RKO (cell line): ENCODE measurements at regions not wholly inside any gene's neighbourhood (a gene's known extent, or its start where the extent isn't known, plus 50 kb on each side); places are given as distances from the start of the nearest gene placed in this dataset.
"Not testable (repeated sequence)": the region's sequence is repeated elsewhere in the genome, so short reads cannot be mapped to it uniquely, and the experiment has no call there.

ENCODE experiments used
- DNase-seq: peaks from one replicate; pipeline ENCODE4 v3.0.0-alpha.2; 2016; ENCODE audit warnings: low spot score

GRCh38 chr6:18527836-18528743, 140.9 kb downstream of the RNF144B start:
- peak; percentile 56 for DNase-seq

GRCh38 chr6:18530201-18530600, 143.1 kb downstream of the RNF144B start:
- no peak for DNase-seq

- DNase-seq, result no peak
Measured at GRCh38 chr6:18532139-18532538, 145.0 kb downstream of the RNF144B start.

- no peak for DNase-seq
Measured at GRCh38 chr6:18533793-18534192, 146.6 kb downstream of the RNF144B start.

GRCh38 chr6:18536591-18537055, 149.5 kb downstream of the RNF144B start:
- DNase-seq, result no peak

GRCh38 chr6:18538315-18538714, 151.2 kb downstream of the RNF144B start:
- DNase-seq, result no peak

- DNase-seq, result no peak
Measured at GRCh38 chr6:18543051-18543450, 155.9 kb downstream of the RNF144B start.

- not testable (repeated sequence) for DNase-seq
Measured at GRCh38 chr6:18545142-18545541, 158.0 kb downstream of the RNF144B start.

- no peak for DNase-seq
Measured at GRCh38 chr6:18545726-18546125, 158.6 kb downstream of the RNF144B start.

GRCh38 chr6:18550119-18550518, 163.0 kb downstream of the RNF144B start:
- DNase-seq, result no peak

- peak; percentile 1 for DNase-seq
Measured at GRCh38 chr6:18551228-18551627, 164.1 kb downstream of the RNF144B start.

GRCh38 chr6:18555750-18556149, 168.6 kb downstream of the RNF144B start:
- no peak for DNase-seq

- no peak for DNase-seq
Measured at GRCh38 chr6:18561037-18561750, 174.0 kb downstream of the RNF144B start.

- no peak for DNase-seq
Measured at GRCh38 chr6:18562726-18563125, 175.6 kb downstream of the RNF144B start.

GRCh38 chr6:18564775-18565174, 177.6 kb downstream of the RNF144B start:
- no peak for DNase-seq

- no peak for DNase-seq
Measured at GRCh38 chr6:18565231-18565630, 178.1 kb downstream of the RNF144B start.

GRCh38 chr6:18567380-18567779, 180.2 kb downstream of the RNF144B start:
- DNase-seq, result no peak

- DNase-seq, result no peak
Measured at GRCh38 chr6:18577491-18577890, 190.3 kb downstream of the RNF144B start.

GRCh38 chr6:18579166-18579565, 192.0 kb downstream of the RNF144B start:
- DNase-seq, result no peak

- no peak for DNase-seq
Measured at GRCh38 chr6:18579869-18580268, 192.7 kb downstream of the RNF144B start.

GRCh38 chr6:18584372-18584771, 197.2 kb downstream of the RNF144B start:
- DNase-seq, result no peak

- DNase-seq, result peak; percentile 93
Measured at GRCh38 chr6:18585032-18585573, 198.0 kb downstream of the RNF144B start.

- DNase-seq, result no peak
Measured at GRCh38 chr6:18586133-18586532, 199.0 kb downstream of the RNF144B start.
